MV-4-11 (cell line): ENCODE measurements at regions not wholly inside any gene's neighbourhood (a gene's known extent, or its start where the extent isn't known, plus 50 kb on each side); places are given as distances from the start of the nearest gene placed in this dataset.
"Not testable (repeated sequence)": the region's sequence is repeated elsewhere in the genome, so short reads cannot be mapped to it uniquely, and the experiment has no call there.

Experiments used
- DNase-seq: peaks from one replicate; lab custom pipeline; 2025; lab: John Stamatoyannopoulos, UW

GRCh38 chr12:8390001-8390777 is 65.6 kb upstream of the CLEC6A start:
- not testable (repeated sequence) for DNase-seq

- DNase-seq: not testable (repeated sequence)
Measured at GRCh38 chr12:8396225-8397071, 59.3 kb upstream of the CLEC6A start.

GRCh38 chr12:8397378-8397777 is 58.4 kb upstream of the CLEC6A start:
- not testable (repeated sequence) for DNase-seq

GRCh38 chr12:8399496-8400034 is 56.2 kb upstream of the CLEC6A start:
- not testable (repeated sequence) for DNase-seq

GRCh38 chr12:8403834-8404233 is 51.9 kb upstream of the CLEC6A start:
- DNase-seq: not testable (repeated sequence)

GRCh38 chr12:8404341-8404740 is 51.4 kb upstream of the CLEC6A start:
- not testable (repeated sequence) for DNase-seq
